Skeletal muscle cell (primary cell): ENCODE measurements at regions not wholly inside any gene's neighbourhood (a gene's known extent, or its start where the extent isn't known, plus 50 kb on each side); places are given as distances from the start of the nearest gene placed in this dataset.

Experiments
- DNase-seq: peaks from one replicate; pipeline ENCODE4 v3.0.0-alpha.2; 2010; ENCODE audit warnings: low read depth
- H3K4me3 ChIP-seq: 2 replicates; pipeline ENCODE4 v1.5.1; 2011; ENCODE audit warnings: low read depth, mild to moderate bottlenecking, control low read depth, low read length, moderate library complexity

GRCh38 chr4:144298519-144298918 is 158.0 kb upstream of the GYPA start:
- DNase-seq: no peak

GRCh38 chr4:144300616-144301015 is 160.1 kb upstream of the GYPA start:
- H3K4me3 ChIP-seq: no peak overlapping the region
- no peak for DNase-seq

More at GRCh38 chr4:144298519-144298918, 158.0 kb upstream of the GYPA start:
- H3K4me3 ChIP-seq: no peak overlapping the region

- H3K4me3 ChIP-seq: no peak overlapping the region
- no peak for DNase-seq
Observed at GRCh38 chr4:144302704-144303536, 162.4 kb upstream of the GYPA start.

- no peak overlapping the region for H3K4me3 ChIP-seq
- DNase-seq: no peak
Observed at GRCh38 chr4:144304025-144304424, 163.5 kb upstream of the GYPA start.

GRCh38 chr4:144310535-144310934 is 170.0 kb upstream of the GYPA start:
- no peak overlapping the region for H3K4me3 ChIP-seq
- no peak for DNase-seq

GRCh38 chr4:144313370-144313769 is 172.9 kb upstream of the GYPA start:
- no peak for DNase-seq
- H3K4me3 ChIP-seq: no peak overlapping the region

- no peak for DNase-seq
- no peak overlapping the region for H3K4me3 ChIP-seq
Observed at GRCh38 chr4:144316869-144317268, 176.4 kb upstream of the GYPA start.

- H3K4me3 ChIP-seq: no peak overlapping the region
- no peak for DNase-seq
Observed at GRCh38 chr4:144318797-144319196, 178.3 kb upstream of the GYPA start.

- no peak overlapping the region for H3K4me3 ChIP-seq
- no peak for DNase-seq
Observed at GRCh38 chr4:144336633-144337032, 196.1 kb upstream of the GYPA start.

GRCh38 chr4:144338148-144338547 is 197.6 kb upstream of the GYPA start:
- no peak for DNase-seq
- no peak overlapping the region for H3K4me3 ChIP-seq

- DNase-seq: no peak
- no peak overlapping the region for H3K4me3 ChIP-seq
Observed at GRCh38 chr4:144338834-144339233, 198.3 kb upstream of the GYPA start.

- DNase-seq: no peak
- H3K4me3 ChIP-seq: no peak overlapping the region
Observed at GRCh38 chr4:144340931-144341330, 200.4 kb upstream of the GYPA start.

GRCh38 chr4:144342949-144343760 is 202.6 kb upstream of the GYPA start:
- H3K4me3 ChIP-seq: no peak overlapping the region
- DNase-seq: no peak

GRCh38 chr4:144347121-144347520 is 206.6 kb upstream of the GYPA start:
- no peak for DNase-seq
- no peak overlapping the region for H3K4me3 ChIP-seq

- no peak for DNase-seq
- no peak overlapping the region for H3K4me3 ChIP-seq
Observed at GRCh38 chr4:144350706-144351105, 210.2 kb upstream of the GYPA start.

GRCh38 chr4:144351306-144351705 is 210.8 kb upstream of the GYPA start:
- DNase-seq: no peak

GRCh38 chr4:144353292-144353691 is 212.8 kb upstream of the GYPA start:
- H3K4me3 ChIP-seq: no peak overlapping the region
- DNase-seq: no peak

More at GRCh38 chr4:144351306-144351705, 210.8 kb upstream of the GYPA start:
- H3K4me3 ChIP-seq: no peak overlapping the region

GRCh38 chr4:144355811-144356757 is 215.6 kb upstream of the GYPA start:
- DNase-seq: peak; percentile 97

GRCh38 chr4:144356941-144357381 is 216.4 kb upstream of the GYPA start:
- no peak overlapping the region for H3K4me3 ChIP-seq
- no peak for DNase-seq

More at GRCh38 chr4:144355811-144356757, 215.6 kb upstream of the GYPA start:
- no peak overlapping the region for H3K4me3 ChIP-seq
